ENCODE measurements at regions not wholly inside any gene's neighbourhood (a gene's known extent, or its start where the extent isn't known, plus 50 kb on each side); places are given as distances from the start of the nearest gene placed in this dataset.

DNA sequence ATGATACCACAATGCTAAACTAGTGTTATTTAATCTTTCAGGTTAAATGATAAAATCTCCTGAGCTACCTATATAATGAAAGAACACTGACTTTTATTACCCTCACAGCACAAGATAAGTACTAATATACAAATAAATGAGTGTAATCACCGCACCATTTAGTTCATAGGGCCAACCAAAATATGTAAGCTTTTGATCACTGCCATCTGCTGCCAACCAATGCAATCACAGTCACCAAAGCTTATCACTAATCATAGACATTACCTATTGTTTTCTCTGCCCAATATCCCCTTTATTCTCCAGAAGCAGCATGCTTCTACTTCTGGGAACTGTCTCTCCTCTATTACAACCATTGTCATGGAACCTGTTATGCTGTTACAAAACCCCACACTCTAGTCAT is 151.6 kb upstream of the LRATD1 start (continued):
- TF ChIP-seq ZNF318 (CRISPR knock-in tag; IDR thresholded peaks at IDR 0.05), result no peak
- no peak for TF ChIP-seq ZNF441 (CRISPR knock-in tag; IDR thresholded peaks at IDR 0.05; ENCODE audit: borderline replicate concordance)
- no peak for TF ChIP-seq ZNF230 (CRISPR knock-in tag; IDR thresholded peaks at IDR 0.05)
- TF ChIP-seq ZMAT3 (CRISPR knock-in tag; conservative IDR thresholded peaks at IDR 0.05), result no peak
- no peak for TF ChIP-seq KDM6A (CRISPR knock-in tag; IDR thresholded peaks at IDR 0.05; ENCODE audit: low read depth)
- TF ChIP-seq ZSCAN12 (CRISPR knock-in tag; IDR thresholded peaks at IDR 0.05), result no peak
- TF ChIP-seq CAMTA2 (CRISPR knock-in tag; IDR thresholded peaks at IDR 0.05; ENCODE audit: borderline replicate concordance), result no peak
- TF ChIP-seq ZKSCAN1 (IDR thresholded peaks at IDR 0.05; ENCODE audit: low read length), result no peak

Data from HepG2 (cell line).